HG03159 (cell line): ENCODE measurements at regions not wholly inside any gene's neighbourhood (a gene's known extent, or its start where the extent isn't known, plus 50 kb on each side); places are given as distances from the start of the nearest gene placed in this dataset.
A peak's percentile ranks its signal among the peaks of the same experiment; 100 is the strongest.
"Not testable (repeated sequence)": the region's sequence is repeated elsewhere in the genome, so short reads cannot be mapped to it uniquely, and the experiment has no call there.

Source experiments
- ATAC-seq: cut with Tn5 transposase; IDR thresholded peaks from one replicate; pipeline ENCODE4 v1.9.1; 2021; ENCODE audit warnings: mild to moderate bottlenecking, moderate library complexity; ENCODE audit not compliant: unreplicated experiment

DNA sequence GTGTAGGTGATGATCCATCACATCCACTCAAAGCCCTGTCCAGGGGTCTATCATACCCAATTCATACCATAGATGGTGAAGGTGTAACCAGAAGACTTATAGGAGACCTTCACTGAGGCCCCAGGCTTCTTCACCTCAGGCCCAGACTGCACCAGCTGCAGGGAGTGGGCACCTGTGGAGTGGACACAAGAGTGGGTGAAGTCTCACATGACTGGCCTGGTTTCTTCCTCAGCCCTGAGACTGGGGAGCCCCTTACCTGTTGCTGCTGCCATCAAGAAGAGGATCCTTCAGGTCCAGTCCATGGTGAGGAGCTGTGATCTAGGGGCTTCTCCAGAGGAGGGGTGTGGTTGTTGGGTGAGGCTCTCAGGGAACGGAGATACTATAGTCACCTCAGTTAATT is 851.0 kb downstream of the TMEM121 start:
- no peak for ATAC-seq

DNA sequence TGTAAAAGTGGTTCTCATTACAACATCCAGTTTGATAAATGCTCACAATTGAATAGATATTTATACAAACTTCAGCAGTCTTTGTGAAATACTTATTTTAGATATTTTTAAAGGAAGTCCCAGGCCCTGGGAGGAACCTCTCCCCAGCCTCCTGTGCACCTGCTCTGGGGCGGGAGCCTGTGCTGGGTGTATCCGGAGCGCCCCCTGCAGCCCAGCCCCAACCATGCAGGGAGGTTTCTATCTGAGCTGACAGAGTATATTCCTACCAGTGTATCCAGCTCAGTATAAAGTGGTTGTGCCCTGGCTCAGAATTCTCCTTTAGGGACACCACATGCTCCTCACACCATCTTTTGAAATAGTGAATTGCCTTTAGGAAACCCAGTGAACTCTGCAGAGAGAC is 851.8 kb downstream of the TMEM121 start:
- no peak for ATAC-seq

DNA sequence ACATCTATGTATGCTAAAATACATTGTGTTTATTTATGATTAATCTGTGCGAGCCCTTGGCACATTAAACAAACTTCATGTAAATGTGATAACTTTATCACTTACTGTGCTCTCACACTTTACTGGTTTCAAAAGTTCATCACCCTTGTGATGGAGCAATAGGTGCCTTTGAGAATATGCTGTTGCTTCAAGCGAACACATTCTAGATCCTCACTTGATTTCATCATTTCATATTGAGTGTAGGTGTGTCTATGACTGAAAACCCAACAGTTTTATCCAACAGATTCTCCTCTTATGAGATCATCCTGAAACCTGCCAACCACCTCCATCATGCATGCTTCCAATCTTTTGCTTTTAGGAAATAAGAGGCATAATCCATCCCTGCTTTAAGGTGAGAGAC is 854.4 kb downstream of the TMEM121 start:
- ATAC-seq, result no peak

DNA sequence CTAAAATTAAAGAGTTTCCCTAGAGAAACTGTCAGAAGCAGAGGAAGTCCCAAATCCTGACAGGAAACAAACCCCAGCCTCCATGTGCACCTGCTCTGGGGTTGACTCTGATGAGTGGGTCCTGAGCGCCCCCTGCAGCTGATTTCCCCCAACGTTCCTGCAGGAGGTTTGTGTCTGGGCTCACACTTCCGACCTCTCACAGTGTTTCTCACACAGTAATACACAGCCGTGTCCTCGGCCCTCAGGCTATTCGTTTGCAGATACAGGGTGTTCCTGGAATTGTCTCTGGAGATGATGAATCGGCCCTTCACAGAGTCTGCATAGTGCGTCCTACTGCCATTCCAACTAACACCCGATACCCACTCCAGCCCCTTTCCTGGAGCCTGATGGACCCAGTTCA is 862.8 kb downstream of the TMEM121 start:
- ATAC-seq, result not testable (repeated sequence)

DNA sequence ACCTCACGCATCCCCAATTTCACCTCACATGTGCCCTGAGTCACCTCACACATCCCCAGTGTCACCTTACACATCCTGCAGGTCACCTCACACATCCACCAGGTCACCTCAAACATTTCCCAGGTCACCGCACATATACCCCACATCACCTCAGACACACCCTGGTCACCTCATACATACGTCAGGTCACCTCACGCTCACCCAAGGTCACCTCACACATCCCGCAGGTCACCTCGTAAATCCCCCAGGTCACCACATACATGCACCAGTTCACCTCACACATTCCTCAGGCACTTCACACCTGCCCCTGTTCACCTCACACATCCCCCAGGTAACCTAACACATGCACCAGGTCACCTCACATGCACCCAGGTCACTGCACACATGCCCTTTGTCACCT is 864.0 kb downstream of the TMEM121 start:
- no peak for ATAC-seq

DNA sequence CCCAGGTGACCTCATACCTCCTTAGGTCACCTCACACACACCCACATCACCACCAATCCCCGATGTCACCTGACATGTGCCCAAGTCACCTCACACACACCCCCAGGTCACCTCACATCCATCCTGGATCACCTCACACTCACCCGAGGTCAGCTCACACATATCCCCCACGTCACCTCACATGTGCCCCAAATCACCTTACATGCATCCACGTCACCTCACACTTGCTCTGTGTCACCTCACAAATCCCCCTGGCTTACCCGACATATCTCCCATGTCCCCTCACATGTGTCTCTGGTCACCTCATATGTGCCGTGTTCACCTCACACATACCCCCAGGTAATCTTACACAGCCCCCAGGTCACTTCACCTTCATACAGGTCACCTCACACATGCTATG is 864.6 kb downstream of the TMEM121 start:
- ATAC-seq, result no peak

DNA sequence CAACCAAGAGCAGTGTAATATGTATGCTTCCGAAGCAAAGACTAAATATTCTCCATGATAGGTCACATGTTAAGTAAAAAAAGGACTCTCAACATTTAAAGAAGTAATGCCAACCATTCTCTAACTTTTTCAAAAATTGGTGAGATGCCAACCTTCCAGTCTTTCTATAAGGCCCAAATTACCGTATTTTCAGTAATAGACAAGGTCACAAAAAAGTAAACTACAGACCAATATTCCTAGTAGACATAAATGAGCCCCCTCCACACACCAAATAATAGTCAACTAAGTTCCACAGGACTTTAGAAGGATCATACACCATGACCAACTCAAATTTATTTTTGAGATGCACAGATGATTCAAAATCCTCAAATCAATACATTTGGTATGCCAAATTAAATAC is 867.4 kb downstream of the TMEM121 start:
- ATAC-seq, result no peak

DNA sequence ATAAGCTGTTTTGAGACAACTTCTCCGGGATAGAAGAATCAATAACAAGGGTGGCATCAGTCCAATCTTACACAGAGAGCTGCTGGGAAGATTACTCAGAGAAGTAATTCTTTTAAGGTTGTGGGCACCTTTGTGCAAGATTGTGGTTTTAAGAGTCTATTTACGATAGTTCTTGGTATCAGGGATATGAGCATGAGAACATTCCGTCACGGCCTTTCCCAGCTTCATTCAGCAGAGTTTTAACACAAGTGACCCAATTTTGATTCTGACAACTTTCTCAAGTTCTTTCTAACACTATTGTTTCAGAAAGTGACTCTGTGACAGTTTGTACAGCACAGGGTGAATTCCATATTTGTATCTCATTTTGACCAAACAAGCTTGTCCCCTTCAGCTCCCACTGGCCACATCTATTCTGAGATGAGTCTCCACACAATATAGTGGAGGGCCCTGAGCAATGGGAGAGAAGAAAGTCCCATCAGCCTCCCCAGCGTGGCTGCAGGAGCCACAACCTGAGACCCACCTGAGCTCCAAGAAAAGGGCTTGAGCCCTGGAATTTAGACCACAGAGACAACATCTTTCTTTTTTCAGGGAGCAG is 869.2 kb downstream of the TMEM121 start:
- no peak for ATAC-seq

DNA sequence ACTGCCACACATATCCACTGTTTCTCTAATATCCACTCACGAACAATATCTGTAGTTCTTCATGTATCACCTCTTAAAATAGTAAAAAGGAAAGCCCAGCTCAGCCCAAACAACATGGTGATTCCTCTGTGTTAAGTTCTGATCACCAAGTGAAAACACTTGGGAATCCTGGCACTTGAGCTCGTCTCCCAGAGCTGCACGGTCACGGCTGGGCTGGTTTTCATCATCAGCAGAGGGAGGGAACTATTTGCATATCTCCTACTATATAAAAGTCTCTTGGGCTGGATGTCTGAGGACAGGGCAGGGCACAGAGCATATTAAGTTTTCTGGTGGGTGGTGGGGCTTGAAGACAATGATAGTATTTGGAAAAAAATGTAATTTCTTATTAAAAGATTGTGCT is 870.6 kb downstream of the TMEM121 start:
- no peak for ATAC-seq

DNA sequence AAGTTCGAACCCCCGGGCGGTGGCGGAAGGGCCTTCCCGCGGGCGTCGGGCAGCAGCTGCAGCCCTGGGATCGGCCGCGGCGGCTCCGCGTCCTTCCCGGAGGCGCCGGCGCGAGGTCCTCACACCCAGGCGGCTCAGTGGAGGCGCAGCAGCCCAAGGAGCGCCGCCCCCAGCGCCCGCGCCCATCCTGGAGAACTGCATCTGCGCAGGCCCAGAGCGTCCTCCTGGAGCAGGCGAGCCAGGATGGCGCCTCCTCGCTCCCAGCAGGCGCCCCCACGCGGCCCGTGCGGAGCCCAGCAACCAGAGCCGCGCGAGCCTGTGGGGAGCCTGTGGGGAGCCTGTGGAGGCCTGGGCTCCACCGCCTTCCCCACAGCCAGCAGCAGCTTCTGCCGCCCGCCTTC is 872.5 kb downstream of the TMEM121 start:
- ATAC-seq, result not testable (repeated sequence)

DNA sequence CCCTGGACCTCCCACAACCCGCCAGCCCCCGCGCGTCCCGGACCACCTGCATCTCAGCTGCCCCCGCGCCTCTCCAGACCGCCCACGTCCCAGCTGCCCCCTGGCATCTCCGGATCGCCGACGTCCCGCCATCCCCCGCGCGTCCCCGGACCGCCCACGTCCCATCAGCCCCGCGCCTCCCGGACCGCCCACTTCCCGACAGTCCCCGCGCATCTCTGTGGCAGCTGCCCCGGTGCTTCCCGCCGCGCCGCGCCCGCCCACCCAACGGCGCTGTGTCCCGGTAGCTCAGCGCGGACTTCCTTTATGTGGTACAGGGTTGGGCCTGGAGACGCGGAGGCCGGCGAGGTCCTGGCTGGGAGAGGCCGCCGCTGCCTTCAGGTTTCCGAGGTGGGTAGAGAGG is 874.9 kb downstream of the TMEM121 start:
- not testable (repeated sequence) for ATAC-seq

DNA sequence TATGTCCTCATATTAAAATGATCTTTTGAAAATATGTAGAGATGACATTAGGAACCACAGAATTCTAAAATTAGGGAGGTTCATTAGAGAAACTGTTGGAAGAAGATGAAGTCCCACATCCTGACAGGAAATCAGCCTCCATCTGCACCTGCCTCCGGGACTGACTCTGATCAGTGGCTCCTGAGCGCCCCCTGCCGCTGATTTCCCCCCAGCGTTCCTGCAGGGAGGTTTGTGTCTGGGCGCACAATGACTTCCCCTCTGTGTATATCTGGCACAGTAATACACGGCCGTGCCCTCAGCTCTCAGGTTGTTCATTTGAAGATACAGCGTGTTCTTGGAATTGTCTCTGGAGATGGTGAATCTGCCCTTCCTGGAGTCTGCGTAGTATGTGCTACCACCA is 883.8 kb downstream of the TMEM121 start:
- ATAC-seq, result not testable (repeated sequence)

DNA sequence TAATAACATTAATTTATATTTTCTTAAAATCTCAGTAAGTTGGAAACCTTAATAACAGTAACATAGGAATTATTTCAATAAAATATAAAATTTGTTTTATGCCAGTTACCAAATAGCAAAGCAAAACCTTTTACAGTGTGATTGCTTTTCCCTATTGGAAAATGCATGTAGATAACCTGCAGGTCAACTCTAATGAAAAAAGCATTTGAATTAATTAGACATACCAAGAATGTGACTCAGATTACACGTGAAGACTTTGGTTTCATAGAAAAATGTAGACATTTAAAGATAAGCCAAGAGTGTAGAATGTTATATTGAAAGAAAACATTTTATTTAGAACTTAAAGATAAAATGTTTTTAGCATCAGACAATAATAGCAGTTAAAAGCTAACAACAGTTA is 888.1 kb downstream of the TMEM121 start:
- no peak for ATAC-seq

DNA sequence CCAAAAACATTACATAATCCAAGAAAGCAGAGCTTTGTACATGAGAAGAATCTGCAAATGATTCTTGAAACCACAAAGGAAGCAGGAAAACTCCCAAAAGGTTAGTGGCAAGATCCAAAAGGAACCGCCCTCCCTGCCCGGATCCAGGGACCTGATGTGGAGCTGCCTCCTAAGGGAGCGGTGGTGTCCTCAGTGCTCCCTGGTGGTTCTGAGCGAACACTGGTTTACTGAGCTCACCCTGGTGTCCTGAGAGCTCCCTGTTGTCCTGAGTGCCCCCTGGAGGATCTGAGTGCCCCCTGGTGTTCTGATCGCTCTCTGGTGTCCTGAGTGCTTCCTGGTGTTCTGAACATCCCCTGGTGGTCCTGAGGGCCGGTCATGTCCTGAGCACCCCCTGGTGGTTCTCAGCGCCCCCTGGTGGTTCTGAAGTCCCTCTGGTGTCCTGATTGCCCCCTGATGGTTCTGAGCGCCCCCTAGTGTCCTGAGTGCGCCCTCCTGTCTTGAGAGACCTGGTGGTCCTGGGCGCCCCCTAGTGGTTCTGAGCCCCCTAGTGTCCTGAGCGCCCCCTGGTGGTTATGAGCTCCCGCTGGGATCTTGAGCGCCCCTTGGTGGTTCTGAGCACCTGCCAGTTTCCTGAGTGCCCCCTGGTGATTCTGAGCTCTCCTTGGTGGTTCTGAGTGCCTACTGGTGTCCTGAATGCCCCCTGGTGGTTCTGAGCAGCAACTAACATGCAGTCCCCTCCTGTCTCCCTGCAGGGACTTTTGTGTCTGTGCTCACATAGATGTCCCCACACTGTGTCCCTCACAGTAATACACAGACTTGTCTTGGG is 891.1 kb downstream of the TMEM121 start:
- peak; percentile 83 for ATAC-seq

DNA sequence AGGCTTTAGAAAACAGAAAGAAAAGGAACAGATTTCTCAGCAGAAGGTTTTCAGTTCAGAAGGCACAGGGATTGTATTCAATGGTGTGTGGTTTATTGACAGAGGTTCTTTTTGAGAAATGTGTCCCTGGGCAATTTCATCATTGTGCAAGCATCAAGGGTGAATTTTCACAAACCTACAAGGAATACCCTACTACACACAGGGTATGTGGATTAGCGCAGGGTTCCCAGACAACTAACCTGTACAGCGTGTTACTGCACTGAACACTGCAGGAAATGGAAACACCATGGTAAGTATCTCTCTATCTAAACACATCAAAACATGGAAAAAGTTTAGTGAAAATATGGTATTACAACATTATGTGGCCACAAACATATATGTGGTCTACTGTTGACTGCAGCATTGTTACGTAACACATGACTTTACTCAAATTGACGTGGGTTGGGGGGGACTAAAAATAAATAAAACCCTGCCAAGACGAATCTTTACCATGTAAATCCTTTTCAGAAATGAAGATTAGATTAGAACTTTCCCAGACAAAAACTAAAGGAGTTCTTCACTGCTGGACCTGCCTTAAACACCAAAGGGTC is 893.1 kb downstream of the TMEM121 start:
- no peak for ATAC-seq

DNA sequence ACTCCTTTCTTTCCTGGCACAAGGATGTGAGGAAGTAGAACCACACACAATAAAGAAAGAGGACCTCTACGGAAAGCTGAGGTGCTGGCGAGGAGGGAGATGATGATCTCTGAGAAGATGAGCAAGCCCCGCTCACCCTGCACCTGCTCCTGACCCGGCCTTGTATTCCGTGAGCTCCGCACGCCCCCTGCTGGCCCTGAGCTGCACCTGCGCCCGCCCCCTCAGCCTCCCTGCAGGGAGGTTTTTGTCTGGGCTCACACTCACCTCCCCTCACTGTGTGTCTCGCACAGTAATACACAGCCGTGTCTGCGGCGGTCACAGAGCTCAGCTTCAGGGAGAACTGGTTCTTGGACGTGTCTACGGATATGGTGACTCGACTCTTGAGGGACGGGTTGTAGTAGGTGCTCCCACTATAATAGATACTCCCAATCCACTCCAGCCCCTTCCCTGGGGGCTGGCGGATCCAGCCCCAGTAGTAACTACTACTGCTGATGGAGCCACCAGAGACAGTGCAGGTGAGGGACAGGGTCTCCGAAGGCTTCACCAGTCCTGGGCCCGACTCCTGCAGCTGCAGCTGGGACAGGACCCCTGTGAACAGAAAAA is 895.1 kb downstream of the TMEM121 start:
- peak; percentile 42 for ATAC-seq

DNA sequence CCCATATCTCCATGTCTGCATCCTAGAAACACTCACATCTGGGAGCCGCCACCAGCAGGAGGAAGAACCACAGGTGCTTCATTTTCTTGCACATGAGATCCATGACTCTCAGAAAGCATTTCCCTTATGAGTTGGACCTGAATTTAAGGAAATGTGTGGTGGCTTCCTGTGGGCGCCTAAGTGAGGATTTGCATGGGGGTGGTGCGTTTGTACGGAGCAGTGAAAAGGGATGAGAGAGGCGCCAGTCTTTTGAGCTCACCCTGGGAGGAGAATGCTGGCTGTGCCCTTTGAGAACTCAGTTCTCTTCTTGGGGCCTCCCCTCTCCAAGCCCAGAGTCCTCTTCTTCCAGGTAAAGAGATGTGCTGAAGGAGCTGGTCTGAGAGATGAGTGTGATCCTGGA is 895.7 kb downstream of the TMEM121 start:
- ATAC-seq, result no peak

DNA sequence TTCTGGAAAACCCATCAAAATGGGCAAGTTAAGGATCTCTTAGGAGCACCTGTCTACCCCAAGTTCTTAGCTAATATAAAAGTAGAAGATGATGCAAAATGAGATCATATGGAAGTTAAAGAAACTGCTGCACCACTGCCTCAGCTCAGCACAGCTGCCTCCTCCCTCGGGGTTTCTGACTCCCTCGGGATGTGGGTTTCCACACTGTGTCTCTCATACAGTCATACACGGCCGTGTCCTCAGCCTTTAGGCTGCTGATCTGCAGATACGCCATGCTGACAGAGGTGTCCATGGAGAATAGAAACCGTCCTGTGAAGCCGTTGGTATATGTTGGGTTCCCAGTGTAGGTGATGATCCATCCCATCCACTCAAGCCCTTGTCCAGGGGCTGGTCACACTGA is 898.8 kb downstream of the TMEM121 start:
- ATAC-seq, result not testable (repeated sequence)

DNA sequence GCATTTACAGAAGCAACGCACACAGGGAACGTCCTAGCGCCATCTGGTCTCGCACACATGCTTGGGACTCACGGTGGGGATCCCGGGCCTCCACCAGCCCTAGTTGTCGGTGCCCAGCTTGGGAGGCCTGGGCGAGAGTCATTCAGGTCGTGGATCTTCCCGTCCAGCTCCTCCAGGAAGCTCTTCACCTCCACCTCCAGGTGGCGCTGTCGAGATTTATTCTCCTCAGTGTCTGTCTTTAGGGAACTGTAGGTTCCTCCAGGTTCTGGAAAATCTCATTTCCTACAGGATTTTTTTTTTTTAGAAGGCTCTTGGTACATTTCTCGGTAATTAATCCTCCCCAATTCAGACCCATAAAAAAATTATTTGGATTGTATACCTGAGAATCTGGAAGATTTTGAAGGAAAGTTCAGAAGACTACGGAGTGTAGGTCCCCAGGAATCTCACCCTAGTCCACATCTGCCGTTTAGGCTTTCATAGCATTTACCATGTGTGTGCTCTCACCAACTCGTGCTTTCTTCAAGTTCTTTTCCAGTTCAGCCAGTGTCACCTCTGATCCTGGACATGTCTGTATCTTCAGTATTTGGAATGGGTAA is 910.0 kb downstream of the TMEM121 start:
- no peak for ATAC-seq

DNA sequence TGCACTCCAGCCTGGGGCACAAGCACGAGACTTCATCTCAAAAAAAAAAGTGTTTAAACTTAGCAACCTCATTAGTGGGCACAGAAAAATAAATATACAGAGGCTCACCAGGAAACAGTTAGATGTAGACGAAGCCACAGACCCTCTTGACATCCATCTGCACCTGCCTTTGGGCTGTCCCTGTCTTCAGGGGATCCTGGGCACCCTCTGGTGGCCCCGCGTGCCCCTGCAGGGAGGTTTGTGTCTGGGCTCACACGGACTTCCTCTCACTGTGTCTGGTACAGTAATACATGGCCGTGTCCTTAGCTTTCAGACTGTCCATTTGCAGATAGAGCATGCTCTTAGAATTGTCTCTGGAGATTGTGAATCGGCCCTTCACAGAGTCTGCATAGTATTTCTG is 916.5 kb downstream of the TMEM121 start:
- no peak for ATAC-seq

DNA sequence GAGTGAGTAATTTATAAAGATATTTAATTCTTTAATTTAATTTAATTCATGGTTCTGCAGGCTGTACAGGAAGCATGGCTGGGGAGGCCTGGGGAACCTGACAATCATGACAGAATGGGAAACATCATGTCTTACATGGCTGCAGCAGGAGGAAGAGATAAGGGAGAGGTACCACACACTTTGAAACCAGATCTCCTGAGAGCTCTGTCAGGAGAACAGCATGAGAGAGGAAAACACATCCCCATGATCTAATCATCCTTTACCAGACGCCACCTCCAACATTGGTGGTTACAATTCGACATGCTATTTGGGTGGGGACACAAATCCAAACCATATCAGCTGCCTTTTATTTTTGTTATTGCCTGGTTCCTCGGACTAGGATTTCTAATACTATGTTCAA is 928.6 kb downstream of the TMEM121 start:
- ATAC-seq, result no peak
